ENCODE measurements at regions not wholly inside any gene's neighbourhood (a gene's known extent, or its start where the extent isn't known, plus 50 kb on each side); places are given as distances from the start of the nearest gene placed in this dataset.

DNA sequence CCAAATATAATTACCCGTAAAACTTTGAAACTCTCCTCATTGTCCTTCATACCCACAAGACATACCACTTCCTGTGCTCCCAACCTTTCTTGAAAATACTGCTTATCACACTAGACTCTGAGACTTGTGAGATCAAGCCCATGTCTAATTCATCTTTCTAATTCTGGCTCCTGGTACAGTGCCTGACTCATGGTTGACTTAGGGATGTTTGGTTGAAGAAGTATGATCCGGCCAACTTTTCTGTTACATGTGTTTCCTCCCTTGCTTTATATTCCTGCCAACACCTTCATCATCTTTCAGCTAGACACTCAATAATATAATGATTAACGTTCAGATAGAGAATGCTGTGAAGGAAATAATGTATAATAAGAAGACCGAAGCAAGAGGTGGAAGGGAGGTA, 58.2 kb downstream of the MEX3B start:
- no peak for DNase-seq (ENCODE audit: low read depth in 4 of 4, low spot score in 2 of 4)

DNA sequence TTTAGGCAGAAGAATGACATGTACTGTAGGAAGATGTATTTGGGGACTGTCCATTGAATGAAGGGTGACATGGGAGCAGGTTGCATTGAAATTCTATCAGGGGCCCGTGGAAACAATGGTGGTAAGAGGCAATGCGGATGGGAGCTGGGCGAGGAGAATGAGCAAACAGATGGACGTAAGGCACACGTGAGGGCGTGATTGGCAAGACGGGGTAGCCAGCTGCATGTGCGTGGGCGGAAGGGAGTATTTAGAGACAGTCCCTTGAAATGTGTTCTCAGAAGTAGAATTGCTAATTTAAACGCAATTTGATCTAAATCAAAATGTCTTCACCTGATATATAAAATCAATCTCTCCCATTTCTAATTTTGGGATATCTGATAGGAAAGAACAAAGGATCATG, 62.3 kb downstream of the MEX3B start:
- DNase-seq (ENCODE audit: low read depth in 4 of 4, low spot score in 2 of 4): no peak

DNA sequence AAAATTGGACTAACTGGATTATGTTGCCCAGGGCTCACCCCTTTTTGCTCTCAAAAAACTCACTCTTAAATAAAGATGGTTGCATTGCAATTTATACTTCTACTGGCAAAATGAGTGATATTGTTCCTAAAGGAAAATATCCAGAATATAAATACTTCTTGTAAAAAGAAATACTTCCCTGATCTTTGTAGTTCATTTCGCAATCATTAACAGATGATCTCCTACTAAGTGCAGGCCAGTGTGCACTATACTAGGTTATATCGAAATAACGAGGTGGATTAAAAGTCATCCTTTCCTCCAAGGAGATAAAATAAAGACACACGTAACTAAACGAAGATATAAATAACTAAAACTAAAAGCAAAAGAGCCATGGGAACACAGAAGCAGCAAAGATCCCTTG, 63.0 kb downstream of the MEX3B start:
- no peak for DNase-seq (ENCODE audit: low read depth in 4 of 4, low spot score in 2 of 4)

DNA sequence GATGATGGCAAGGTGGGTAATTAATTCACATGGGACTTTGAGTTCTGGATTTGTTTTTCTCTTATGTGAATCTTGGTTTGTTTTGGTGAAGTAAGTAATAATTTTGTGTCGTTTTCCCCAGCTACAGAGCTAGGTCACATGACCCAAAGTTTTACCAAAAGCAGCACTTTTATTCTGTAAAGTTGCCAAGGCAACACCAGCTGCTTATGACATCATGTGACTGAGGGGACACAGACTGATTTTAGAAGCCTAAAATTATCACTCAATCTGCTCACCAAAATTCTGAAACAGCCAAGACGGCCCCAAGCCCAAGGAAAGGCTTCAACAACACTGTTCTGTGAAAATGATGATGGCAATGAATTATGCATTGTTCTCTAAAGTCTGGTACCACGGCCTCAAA, 63.9 kb downstream of the MEX3B start:
- no peak for DNase-seq (ENCODE audit: low read depth in 4 of 4, low spot score in 2 of 4)

DNA sequence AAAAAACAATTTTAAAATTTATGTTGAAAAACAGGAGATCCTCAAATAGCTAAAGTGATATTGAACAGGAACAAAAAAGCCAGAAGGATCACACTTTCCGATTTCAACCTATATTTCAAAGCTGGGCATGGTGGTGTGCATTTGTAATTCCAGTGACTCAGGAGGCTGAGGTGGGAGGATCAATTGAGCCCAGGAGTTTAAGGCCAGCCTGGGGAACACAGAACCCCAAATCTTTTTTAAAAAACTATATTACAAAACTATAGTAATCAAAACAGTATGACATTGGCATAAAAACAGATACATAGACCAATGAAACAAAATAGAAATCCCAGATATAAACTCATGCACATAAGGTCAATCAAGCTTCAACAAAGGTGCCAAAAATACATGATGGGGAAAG, 68.4 kb downstream of the MEX3B start:
- DNase-seq (ENCODE audit: low read depth in 4 of 4, low spot score in 2 of 4): no peak

DNA sequence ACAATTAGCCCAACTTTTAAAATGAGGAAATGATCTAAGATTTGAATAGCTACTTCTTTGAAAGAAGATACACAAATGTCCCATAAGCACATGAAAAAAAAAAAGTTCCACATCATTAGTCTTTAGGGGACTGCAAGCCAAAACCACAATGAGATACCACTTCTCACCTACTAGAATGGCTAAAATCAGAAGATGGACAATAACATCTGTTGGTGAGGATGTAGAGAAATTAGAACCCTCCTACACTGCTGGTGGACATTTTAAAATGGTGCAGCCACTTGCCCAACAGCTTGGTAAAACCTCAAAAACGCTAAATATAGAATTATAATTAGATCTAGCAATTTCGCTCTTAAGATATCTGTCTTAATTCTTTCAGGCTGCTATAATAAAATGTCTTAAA, 77.1 kb downstream of the MEX3B start:
- no peak for DNase-seq (ENCODE audit: low read depth in 4 of 4, low spot score in 2 of 4)

DNA sequence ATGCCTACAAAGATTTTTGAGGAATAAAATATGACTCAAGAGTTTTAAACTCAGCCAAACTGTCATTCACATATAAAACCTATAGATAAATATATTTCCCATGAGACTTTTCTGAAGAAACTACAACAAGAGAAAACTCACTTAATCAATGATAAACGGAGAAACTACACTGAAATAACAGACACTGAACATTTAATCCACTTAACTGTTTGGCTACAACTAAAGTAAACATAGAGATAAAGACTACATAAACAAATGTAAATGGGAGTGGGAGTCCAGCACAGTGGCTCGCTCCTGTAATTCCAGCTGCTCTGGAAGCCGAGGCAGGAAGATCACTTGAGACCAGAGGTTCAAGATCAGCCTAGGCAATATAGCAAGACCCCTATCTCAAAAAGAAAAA, 79.2 kb downstream of the MEX3B start:
- no peak for DNase-seq (ENCODE audit: low read depth in 4 of 4, low spot score in 2 of 4)

DNA sequence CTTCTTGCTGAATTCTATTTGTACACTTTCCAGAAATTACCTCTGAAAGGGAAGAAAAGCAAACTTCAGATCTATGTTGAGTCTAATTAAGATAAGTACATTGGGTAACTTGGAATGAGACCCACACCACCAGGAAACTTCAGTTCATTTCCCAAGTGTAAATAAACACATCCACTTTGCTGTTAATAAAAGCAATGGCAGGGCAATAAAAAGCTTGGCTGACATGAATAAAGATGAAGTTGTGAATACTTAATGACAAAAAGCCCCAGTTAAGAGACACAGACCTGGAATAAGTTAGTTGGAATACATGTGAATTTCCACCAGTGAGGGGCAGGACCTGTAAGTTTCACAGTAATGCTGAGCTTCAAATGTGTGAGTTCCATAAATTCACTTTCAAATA, 83.3 kb downstream of the MEX3B start:
- DNase-seq (ENCODE audit: low read depth in 4 of 4, low spot score in 2 of 4): no peak

DNA sequence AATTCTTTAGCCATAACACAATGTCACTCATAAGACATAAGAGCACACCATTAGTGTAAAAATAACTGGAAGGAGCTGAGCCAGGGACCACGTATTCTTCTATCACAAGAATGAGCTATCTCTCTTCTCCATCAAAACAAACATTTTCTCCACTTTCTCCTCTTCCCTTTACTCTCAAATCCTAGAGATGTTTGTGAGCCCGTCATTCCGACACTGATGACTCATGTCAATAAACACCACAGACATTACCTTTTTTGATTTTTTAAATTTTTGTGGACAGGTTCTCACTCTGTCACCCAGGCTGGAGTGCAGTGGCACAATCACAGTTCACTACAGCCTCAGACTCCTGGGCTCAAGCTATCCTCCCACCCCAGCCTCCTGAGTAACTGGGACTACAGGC, 86.6 kb downstream of the MEX3B start:
- no peak for DNase-seq (ENCODE audit: low read depth in 4 of 4, low spot score in 2 of 4)

DNA sequence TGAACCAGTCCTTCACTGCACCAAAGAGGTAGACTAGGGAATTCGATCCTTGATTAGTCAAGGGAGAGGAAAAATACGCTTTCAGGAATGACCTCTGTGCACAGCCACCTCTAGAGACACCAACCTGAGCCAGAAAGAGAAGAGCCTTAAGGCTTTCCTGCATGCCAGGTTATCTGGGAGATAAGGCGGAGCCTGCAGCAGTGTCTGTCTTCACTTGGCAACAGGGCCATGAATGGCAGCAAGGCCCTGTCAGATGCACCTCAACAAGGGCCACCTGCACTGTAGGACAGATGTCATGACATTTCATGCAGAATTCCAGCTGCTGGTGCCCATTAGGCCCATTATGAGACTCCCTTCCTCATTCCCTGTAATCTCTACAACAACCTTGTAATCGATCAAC, 88.1 kb downstream of the MEX3B start:
- no peak for DNase-seq (ENCODE audit: low read depth in 4 of 4, low spot score in 2 of 4)

DNA sequence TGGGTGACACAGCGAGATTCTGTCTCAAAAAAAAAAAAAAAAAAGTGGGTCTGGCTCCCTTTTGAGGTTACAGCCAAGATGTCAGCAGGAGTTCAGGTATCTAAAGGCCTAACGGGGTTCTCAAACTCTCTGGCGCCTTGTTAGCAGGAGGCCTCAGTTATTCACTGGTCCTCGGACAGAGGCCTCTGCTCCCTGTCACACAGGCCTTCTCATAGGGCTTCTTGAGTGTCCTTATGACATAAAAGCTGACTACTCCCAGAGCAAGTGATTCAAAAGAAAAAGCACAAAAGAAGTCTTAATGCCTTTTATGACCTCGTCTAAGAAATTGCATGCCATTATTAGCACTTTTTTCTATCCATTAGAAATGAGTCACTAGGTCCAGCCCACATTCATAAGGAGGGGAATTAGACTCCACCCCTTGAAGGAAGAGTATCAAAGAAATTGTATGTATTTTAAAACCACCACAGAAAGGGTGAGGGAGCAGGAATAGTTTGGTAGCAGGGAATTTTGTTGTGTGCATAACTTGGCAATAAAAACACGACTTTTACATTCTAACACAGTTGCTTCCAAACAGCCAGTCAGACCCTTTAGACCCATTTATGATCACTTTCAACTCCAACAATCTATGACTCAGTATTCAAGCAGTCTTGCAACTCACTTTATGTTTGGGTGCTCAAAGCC, 90.3 kb downstream of the MEX3B start:
- DNase-seq (ENCODE audit: low read depth in 4 of 4, low spot score in 2 of 4): no peak

DNA sequence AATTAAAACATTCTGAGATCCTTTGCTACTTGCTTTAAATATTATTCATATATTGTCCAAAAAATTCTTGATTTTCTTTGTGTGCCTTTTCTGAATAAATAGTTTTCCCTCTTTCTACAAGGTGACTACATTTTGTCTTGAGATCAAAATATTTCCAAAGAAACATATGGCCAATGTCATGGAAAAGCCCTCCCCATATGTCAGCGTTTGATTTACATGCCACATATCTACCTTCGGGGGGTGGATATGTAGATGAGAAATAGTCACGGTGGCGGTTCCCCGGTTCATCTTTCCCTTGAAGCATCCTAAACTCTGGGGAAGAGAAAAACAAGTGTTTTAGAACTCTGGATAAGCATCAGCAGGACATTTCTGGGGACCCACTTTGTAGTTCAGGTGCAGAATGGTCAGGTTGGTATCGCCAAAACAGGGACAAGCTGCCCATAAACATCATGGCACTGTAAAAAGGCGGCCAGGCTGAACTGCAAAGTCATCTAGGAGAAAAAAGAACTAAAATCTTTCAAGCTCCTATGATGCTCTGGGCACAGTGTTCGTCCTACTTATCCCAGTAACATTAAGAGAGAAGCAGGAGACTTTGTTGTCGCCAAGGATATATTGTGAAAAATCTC, 91.5 kb downstream of the MEX3B start:
- no peak for DNase-seq (ENCODE audit: low read depth in 4 of 4, low spot score in 2 of 4)

DNA sequence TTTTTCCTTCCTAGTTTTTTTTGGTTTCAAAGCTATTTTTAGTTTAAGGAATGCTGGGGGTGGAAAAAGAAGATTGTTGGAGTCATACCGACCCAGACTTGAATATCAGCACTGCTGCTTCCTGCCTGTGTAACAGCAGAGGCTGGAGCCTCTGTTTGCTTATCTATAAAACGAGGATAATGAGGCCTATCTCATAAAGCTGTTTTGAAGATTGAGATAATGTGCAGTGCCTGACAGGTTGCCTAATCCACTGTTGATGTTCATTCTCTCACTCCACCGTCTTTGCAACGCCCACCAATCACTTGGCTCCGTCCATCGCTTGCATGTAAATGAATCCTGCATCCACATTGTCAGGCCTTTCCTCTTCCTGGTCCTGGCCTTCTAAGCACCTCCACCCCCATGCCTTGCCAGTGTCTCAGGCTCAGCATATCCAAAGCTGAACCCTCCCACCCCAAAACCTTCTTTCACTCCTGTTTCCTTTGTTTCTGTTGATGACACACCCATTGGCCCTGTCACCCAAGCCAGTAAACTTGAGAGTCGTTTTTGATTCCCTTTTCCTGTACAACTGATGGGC, 94.9 kb downstream of the MEX3B start:
- no peak for DNase-seq (ENCODE audit: low read depth in 4 of 4, low spot score in 2 of 4)

DNA sequence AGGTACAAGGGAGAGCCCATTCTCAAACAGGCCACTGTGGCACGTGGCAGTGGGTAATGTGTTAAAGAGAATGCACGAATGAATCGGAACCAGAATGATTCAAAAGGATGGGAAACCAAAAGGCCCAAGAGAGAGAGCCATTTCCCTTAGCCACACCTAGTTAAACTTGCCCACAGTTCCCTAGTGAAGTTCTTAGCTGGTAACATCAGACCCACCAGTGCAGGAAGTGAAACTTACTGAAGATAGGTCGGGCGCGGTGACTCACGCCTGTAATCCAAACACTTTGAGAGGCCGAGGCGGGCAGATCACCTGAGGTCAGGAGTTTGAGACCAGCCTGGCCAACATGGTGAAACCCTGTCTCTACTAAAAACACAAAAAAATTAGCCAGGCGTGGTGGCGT, 97.1 kb downstream of the MEX3B start:
- DNase-seq (ENCODE audit: low read depth in 4 of 4, low spot score in 2 of 4): no peak

DNA sequence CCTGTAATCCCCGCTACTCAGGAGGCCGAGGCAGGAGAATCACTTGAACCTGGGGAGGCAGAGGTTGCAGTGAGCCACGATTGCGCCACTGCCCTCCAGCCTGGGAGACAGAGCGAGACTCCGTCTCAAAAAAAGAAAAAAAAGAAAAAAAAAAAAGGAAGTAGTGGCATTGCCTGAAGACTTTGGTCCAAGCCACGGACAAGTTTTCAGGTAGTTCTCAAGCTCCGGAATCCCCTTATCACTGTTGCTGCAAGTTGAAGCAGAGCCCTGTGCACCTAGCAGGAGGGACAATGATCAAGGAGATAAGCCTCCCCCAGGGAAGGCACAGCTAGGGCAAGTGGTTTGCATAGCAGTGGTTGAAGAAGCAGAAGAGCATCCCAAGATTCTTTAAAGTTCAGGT, 97.6 kb downstream of the MEX3B start:
- no peak for DNase-seq (ENCODE audit: low read depth in 4 of 4, low spot score in 2 of 4)

DNA sequence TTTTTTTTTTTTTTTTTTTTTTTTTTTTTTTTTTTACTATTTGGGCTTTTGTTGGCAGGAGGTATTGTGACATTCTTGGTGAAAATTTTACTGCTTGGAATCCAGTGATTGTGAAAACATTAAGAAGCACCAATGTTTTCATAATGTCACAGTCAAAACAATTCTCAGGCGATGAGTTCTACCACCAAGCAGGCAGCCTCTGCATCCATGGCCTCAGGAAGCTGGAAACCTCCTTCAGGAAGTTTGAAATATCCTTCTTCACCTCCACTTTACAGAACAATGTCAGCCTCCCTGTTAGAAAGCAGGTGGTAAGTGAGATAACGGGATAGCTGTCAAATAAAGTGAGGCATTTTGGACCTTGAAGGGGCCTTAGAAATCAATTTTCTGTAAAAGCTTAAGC, 98.3 kb downstream of the MEX3B start:
- no peak for DNase-seq (ENCODE audit: low read depth in 4 of 4, low spot score in 2 of 4)

DNA sequence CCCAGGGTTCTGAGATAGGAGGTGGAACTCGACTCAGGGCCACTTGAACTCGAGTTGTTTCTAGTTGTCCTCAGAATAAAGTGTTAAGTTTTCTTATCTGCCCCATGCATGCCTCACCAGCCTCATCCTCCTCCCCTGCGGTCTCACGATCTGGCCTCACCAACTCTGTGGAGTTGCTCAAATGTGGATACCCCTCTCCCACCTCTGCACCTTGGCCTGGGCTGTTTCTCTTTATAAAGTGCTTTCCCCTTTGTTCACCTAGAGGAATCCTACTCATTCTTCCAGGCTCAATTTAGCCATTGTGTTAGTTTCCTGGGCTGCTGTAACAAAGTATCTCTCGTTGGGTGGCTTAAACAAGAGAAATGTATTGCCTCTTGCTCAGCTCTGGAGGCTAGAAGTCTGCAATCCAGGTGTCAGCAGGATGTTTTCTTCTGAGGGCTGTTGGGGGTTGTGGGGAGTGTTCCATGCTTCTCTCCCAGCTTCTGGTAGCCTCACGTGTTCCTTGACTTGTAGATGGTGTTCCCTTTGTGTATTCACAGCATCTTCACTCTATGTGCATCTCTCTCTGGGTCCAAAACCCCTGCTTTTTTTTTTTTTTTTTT, 100.7 kb downstream of the MEX3B start:
- no peak for DNase-seq (ENCODE audit: low read depth in 4 of 4, low spot score in 2 of 4)

DNA sequence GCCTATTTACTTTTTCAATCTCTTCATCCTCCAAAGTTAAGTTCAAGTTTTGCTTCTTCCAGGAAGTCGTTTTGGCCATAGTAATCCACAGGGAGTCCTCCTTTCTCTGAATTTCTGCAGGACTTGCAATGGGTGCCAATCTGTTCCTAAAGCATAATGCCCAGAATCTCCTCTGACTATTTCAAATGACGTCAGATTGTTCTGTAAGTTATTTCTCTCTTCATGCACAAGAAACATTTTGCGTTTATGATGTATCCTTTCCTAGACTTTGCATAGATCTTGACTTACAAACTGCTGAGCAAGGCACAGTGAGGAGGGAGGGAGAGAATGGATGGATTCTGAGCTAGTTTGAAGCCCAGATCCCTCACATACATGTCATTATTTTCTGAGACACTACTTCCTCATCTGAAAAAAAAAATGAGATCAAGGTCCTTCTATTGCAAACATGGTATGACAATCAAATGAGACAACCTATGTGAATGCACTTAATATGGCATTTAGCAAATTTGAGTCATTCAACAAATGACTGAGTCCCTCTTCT, 103.1 kb downstream of the MEX3B start:
- DNase-seq (ENCODE audit: low read depth in 4 of 4, low spot score in 2 of 4): no peak

DNA sequence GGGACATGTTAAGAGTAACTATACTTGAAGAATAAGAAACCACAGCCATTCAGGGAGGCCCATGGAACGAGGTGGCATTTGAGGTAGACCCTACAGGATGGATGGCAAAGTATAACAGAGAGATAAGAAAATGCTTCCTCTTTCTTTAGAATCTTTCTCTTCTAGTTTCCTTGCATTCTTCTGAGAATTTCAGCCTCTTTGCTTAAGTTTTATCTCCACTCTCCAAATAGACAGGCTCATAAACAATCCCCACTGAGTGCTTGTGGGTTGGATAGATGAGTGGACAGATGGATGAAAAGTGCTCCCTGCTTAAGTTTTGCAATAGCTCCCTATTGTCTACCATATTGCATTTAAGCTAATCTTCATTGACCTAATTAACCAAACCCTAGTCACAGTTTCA, 103.7 kb downstream of the MEX3B start:
- DNase-seq (ENCODE audit: low read depth in 4 of 4, low spot score in 2 of 4): no peak

DNA sequence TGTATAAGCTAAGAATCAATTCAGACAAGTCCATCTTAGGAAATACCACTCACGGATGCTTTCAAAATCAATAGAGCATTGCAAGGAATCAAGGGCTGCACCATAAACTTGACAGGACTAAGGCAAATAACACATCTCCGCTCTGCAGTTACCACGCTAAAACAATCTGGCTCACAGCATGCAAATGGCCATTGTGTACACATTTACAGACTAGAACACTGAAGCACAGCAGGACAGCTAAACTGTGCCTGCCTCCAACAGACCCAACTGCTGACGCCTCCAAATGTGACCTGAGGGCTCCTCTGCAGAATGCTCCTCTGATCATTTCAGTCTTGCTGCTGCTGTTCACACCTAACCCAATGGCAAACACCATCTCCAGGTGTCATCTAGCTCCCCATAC, 104.3 kb downstream of the MEX3B start:
- DNase-seq (ENCODE audit: low read depth in 4 of 4, low spot score in 2 of 4): no peak

DNA sequence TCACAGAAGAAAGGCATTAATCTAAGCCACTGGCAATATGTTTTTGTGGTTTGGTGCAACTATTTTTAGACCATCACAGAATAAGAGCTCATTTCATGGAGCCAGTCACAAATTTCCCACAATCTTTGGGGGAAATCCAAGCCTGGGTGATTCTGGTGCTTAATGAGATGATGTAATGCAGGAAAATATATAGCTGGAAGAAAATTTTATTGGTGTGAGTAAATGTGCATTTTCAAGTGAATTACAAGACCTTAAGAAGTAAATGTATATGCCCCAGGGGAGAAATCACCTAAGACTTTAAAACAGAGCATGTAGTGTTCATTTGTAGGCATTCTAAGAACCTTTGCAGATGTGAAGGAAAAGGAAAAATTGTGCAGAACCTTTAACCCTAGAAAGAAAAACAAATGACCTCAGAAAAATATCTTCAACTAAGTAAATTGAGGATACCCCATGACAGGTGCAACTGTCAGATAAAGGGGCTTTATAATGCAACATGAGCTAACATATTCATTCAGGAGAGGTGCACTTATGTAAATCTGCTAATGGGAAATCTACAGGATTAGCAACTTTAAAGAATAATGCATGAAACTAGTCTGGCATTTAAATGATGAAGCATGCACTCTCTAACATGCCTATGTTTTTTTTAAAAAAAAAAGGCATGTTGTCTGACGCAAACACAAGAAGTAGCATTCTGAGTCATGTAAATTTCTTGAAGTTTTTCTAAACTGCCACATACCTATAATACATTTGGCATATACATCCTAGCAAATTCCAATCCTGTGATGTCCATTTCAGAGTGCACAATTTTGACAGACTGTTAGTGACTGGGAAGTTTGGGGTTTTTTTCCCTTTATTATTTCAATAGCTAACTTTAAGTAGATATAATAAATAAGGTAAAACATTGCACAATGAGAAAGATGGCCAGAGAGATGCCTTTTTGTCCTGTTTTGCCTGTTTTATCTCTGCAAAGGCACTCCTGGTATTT, 105.1 kb downstream of the MEX3B start:
- peak in 1 of 4 donors; percentile 13 for DNase-seq (ENCODE audit: low read depth in 4 of 4, low spot score in 2 of 4)

Measured in left renal cortex interstitium (tissue), 4 donors.